GM12864 (cell line): ENCODE measurements at regions not wholly inside any gene's neighbourhood (a gene's known extent, or its start where the extent isn't known, plus 50 kb on each side); places are given as distances from the start of the nearest gene placed in this dataset.
"Not testable (repeated sequence)": the region's sequence is repeated elsewhere in the genome, so short reads cannot be mapped to it uniquely, and the experiment has no call there.

Experiments used
- DNase-seq: peaks from one replicate; pipeline ENCODE4 v3.0.0-alpha.2; 2011; ENCODE audit warnings: low read depth
- H3K4me3 ChIP-seq: 2 replicates; pipeline ENCODE4 v1.5.1; 2011; ENCODE audit warnings: mild to moderate bottlenecking, low read depth, low read length, control low read depth
- TF ChIP-seq, protein P1 (sequence below): IDR thresholded peaks from 2 replicates; pipeline ENCODE4 v1.5.1; 2011; ENCODE audit warnings: low read depth, mild to moderate bottlenecking, moderate library complexity, low read length, control low read depth, inconsistent platforms; ENCODE audit errors: missing control alignments

DNA sequence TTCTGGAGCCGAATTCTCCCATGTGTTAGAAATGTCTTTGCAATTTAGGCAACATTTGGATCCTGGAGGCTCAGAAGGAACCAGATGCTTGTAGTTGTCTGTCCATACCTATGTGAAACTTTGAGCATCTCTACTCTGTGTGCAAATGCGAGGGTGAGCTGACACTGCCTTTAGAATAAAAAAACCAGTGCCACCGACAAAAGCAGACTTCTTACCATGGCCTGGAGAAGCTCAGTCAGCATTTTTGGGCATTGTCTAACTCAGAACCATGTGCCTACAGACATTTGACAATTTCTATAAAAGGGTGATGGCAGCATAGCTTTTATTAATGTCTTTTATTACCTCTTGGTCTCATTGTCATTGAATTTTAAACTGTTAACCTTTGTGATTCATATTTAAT, 78.4 kb upstream of the PPM1H start:
- TF ChIP-seq, protein P1, sequence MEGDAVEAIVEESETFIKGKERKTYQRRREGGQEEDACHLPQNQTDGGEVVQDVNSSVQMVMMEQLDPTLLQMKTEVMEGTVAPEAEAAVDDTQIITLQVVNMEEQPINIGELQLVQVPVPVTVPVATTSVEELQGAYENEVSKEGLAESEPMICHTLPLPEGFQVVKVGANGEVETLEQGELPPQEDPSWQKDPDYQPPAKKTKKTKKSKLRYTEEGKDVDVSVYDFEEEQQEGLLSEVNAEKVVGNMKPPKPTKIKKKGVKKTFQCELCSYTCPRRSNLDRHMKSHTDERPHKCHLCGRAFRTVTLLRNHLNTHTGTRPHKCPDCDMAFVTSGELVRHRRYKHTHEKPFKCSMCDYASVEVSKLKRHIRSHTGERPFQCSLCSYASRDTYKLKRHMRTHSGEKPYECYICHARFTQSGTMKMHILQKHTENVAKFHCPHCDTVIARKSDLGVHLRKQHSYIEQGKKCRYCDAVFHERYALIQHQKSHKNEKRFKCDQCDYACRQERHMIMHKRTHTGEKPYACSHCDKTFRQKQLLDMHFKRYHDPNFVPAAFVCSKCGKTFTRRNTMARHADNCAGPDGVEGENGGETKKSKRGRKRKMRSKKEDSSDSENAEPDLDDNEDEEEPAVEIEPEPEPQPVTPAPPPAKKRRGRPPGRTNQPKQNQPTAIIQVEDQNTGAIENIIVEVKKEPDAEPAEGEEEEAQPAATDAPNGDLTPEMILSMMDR = no peak
- H3K4me3 ChIP-seq = no peak overlapping the region

DNA sequence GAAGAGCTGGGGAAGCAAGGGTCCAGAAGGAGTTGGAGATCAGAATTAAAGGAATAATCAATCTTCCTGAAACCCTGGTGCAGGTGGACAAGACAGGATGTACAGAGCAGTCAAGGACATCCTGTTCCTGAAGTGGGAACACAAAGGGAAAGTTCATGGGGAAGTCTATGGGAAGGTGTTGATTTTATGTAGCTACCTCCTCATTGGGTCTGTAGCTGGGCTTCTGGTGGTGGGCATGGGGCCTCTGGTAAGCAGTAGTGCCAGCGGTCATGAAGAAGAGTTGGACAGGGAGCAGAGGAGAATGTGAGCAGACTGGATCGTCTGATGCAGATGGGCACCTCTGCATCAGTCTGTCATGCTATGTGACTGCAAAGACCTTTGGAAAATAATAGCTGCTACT, 75.7 kb upstream of the PPM1H start:
- DNase-seq = no peak
- TF ChIP-seq, protein P1 = no peak

More for the DNA sequence above, 78.4 kb upstream of the PPM1H start:
- no peak for DNase-seq

DNA sequence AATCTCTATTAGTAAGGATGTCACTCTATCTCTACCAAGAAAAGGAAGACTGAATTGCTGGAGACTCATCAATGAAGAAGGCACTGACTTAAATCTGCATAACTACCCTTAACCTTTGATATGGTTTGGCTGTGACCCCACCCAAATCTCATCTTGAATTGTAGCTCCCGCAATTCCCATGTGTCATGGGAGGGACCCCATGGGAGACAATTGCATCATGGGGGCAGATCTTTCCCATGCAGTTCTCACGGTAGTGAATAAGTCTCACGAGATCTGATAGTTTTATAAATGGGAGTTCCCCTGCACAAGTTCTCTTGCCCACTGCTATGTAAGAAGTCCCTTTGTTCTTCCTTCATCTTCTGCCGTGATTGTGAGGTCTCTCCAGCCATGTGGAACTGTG, 73.4 kb upstream of the PPM1H start:
- TF ChIP-seq, protein P1 = no peak
- H3K4me3 ChIP-seq = no peak overlapping the region
- no peak for DNase-seq

More for the DNA sequence above, 75.7 kb upstream of the PPM1H start:
- H3K4me3 ChIP-seq = no peak overlapping the region

GRCh38 chr12:63007726-63008125, 72.8 kb upstream of the PPM1H start:
- no peak overlapping the region for H3K4me3 ChIP-seq
- DNase-seq = no peak
- TF ChIP-seq, protein P1 = no peak

DNA sequence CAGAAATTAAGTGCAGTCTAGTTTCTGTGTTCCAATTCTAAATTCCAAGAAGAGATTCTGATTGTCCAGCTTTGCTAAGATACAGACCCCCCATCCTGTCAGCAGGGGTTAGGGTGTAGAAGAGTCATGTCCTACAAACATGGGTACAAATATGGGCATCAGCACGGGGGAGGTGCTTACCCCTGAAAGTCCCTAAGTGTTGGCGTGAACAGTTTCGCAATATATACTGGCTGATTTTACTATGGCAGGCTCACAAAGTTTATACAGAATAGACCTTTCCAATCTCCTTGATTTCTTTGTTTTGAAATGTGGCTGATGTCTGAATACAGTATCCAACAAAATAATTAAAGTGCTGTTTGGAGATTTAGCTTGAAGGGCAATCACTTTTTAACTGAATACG, 71.6 kb upstream of the PPM1H start:
- TF ChIP-seq, protein P1 = no peak
- DNase-seq = no peak
- H3K4me3 ChIP-seq = no peak overlapping the region

DNA sequence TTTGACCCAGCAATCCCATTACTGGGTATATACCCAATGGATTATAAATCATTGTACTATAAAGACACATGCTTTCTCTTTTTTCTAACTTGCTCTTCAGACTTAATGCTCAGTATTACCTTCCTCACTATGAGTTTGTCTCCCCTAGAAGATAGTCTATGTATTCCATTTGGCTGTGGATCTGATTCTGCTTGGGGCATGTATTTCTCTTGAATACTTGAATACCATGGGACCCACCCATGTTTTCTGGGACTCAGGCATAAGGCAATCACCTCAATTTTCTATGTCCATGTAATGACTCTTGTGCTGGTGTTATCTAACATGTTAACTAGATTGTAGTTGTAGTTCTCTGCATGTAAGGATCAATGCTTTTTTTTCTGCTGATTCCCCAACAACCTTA, 70.4 kb upstream of the PPM1H start:
- TF ChIP-seq, protein P1 = no peak
- H3K4me3 ChIP-seq = no peak overlapping the region
- no peak for DNase-seq

DNA sequence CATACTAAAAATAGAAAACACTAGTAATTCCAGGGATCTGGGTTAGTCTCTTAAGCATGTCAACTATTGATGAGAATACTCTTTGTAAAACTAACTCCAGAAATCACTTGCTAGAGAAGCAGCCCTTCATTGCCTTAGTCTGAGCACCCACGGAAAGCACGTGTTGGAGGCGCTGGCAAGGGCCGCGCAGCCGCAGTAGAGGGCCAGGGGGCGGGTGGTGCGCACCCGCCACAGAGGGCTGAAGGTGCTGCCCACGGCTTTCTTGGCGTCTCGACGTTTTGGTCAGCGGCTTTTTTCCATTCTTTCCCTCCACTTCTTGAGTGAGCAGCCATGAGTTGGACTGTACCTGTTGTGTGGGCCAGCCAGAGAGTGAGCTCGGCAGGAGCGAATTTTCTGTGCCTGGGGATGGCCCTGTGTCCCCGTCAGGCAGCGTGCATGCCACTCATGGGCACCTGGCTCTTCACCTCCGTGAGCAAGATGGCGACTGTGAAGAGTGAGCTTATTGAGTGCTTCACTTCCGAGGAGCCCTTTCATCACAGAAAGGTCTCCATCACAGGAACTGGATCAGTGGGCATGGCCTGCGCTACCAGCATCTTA, 68.4 kb upstream of the PPM1H start:
- TF ChIP-seq, protein P1 = no peak
- no peak for DNase-seq
- H3K4me3 ChIP-seq = no peak overlapping the region

GRCh38 chr12:63002059-63002458, 67.1 kb upstream of the PPM1H start:
- not testable (repeated sequence) for H3K4me3 ChIP-seq, DNase-seq
